ENCODE measurements at regions not wholly inside any gene's neighbourhood (a gene's known extent, or its start where the extent isn't known, plus 50 kb on each side); places are given as distances from the start of the nearest gene placed in this dataset.
A peak's percentile ranks its signal among the peaks of the same experiment; 100 is the strongest.

- intact Hi-C loops (cut with micrococcal nuclease) (no loop called here), in situ Hi-C loops (cut with MboI; ENCODE audit: low sequenced_read_pairs) (no loop called here), dilution Hi-C loops (cut with HindIII; ENCODE audit: low sequenced_read_pairs, unreplicated experiment) (no loop called here)
- Histone ChIP-seq H2BK20ac (ENCODE audit: low read depth, low read length) (peak overlapping the region; percentile 40), H3K9me3 (ENCODE audit: control insufficient read depth, insufficient read depth, low read length) (no peaks in the 10 kb centered on the region; the same call in 1 of the 2 replicates), H3K9ac (ENCODE audit: low read depth, low read length) (no peak overlapping the region), H3K36me3 (ENCODE audit: control insufficient read depth, insufficient read depth, low read length) (no peaks in the 10 kb centered on the region), H2BK120ac (ENCODE audit: low read depth, low read length) (no peak overlapping the region), H3K27ac (ENCODE audit: insufficient read depth, low read length) (no peak overlapping the region), H2BK15ac (ENCODE audit: low read depth, low read length) (peak overlapping the region; percentile 83; the same call in 2 of the 3 replicates), H2AK9ac (replicated peaks; ENCODE audit: low read depth, low read length, poor library complexity) (no peak overlapping the region), H3K27me3 (ENCODE audit: control insufficient read depth, insufficient read depth, low read length) (no peaks in the 10 kb centered on the region), H3K4me1 (ENCODE audit: control insufficient read depth, insufficient read depth, low read length) (peaks cover 8% of the 10 kb centered on the region), H2AFZ (replicated peaks; ENCODE audit: low read length, poor library complexity) (no peak overlapping the region), H4K91ac (ENCODE audit: insufficient read depth, low read depth, low read length) (peak overlapping the region; percentile 63), H3K14ac (replicated peaks; ENCODE audit: low read depth, low read length) (0 out of 2 replicates have a peak overlapping the region, but pooled peaks have one; percentile 3), H4K5ac (ENCODE audit: low read depth, low read length) (no peak overlapping the region; the same call in 1 of the 2 replicates), H3K56ac (ENCODE audit: extremely low read depth, insufficient read depth, low read length) (no peak overlapping the region), H2AK5ac (ENCODE audit: low read depth, low read length) (0 out of 2 replicates have a peak overlapping the region, but pooled peaks have one; percentile 37), H3K4ac (ENCODE audit: low read depth, low read length) (peak overlapping the region; percentile 68; the same call in 1 of the 2 replicates), H3K9me1 (ENCODE audit: insufficient read depth, low read length) (peaks cover 7% of the 10 kb centered on the region), H3K23ac (ENCODE audit: low read depth, low read length) (no peak overlapping the region), H3K4me3 (ENCODE audit: insufficient read depth, low read depth, low read length) (no peak overlapping the region), H4K8ac (ENCODE audit: low read depth in 2 of 2, low read length in 2 of 2) (peak overlapping the region in 1 of 2 experiments; percentile 34; a peak in 1 of 4 replicates), H3K79me1 (ENCODE audit: low read depth in 1 of 2, low read length in 2 of 2) (no peaks in the 10 kb centered on the region), H4K20me1 (ENCODE audit: insufficient read depth, low read length) (no peaks in the 10 kb centered on the region), H2BK5ac (ENCODE audit: low read depth, low read length, poor library complexity, severe bottlenecking) (no peak overlapping the region), H3K18ac (ENCODE audit: low read depth, low read length) (peak overlapping the region; percentile 83; the same call in 1 of the 2 replicates), H3K4me2 (ENCODE audit: low read depth, low read length) (no peak overlapping the region)
- BruUV-seq (replicated peaks): no TSS peak
- TF ChIP-seq SMC3 (IDR thresholded peaks at IDR 0.05; ENCODE audit: low read depth, low read length): no peak
- TF ChIP-seq CEBPB (IDR thresholded peaks at IDR 0.05; ENCODE audit: low read depth, low read length): no peak
- TF ChIP-seq MAZ (IDR thresholded peaks at IDR 0.05; ENCODE audit: borderline replicate concordance, low read depth, low read length): no peak
- no peak for TF ChIP-seq USF2 (IDR thresholded peaks at IDR 0.05; ENCODE audit: low read depth, low read length)
- no peak for TF ChIP-seq RCOR1 (IDR thresholded peaks at IDR 0.05; ENCODE audit: insufficient replicate concordance, low read length)
- no peak for TF ChIP-seq MAFK (IDR thresholded peaks at IDR 0.05; ENCODE audit: low read depth, low read length)
- no peak for TF ChIP-seq MXI1 (IDR thresholded peaks at IDR 0.05; ENCODE audit: borderline replicate concordance, low read depth, low read length)
- TF ChIP-seq NFE2L2 (IDR thresholded peaks at IDR 0.05; ENCODE audit: low read depth, low read length): no peak
- no peak for TF ChIP-seq POLR2A (IDR thresholded peaks at IDR 0.05; ENCODE audit: low read depth, low read length)
- TF ChIP-seq ELK1 (IDR thresholded peaks at IDR 0.05; ENCODE audit: borderline replicate concordance, low read depth, low read length): no peak
- no peak for TF ChIP-seq CTCF (conservative IDR thresholded peaks at IDR 0.05; ENCODE audit: low read depth, low read length)
- no peak for TF ChIP-seq RAD21 (IDR thresholded peaks at IDR 0.05; ENCODE audit: low read length)
- TF ChIP-seq BHLHE40 (IDR thresholded peaks at IDR 0.05; ENCODE audit: low read depth, low read length): no peak
- no peak for TF ChIP-seq RFX5 (IDR thresholded peaks at IDR 0.05; ENCODE audit: low read depth, low read length)
- no peak for TF ChIP-seq FOS (IDR thresholded peaks at IDR 0.05; ENCODE audit: low read depth, low read length)
- CTCF ChIA-PET: no interaction called here
- DNase-seq (no peak), ATAC-seq (ENCODE audit: low read depth) (no peak; the same call in 1 of the 2 replicates)
- POLR2A ChIA-PET (ENCODE audit: unreplicated experiment): no interaction called here
- WGBS, 2 experiments (ENCODE audit: extremely low coverage in 2 of 2, insufficient read length in 1 of 2): no CpG with 5 or more reads among the region's 5 CpGs
Observed at GRCh38 chr7:46537191-46537905, 616.3 kb upstream of the IGFBP3 start.

All from IMR-90 (cell line).